ENCODE measurements at regions not wholly inside any gene's neighbourhood (a gene's known extent, or its start where the extent isn't known, plus 50 kb on each side); places are given as distances from the start of the nearest gene placed in this dataset.
"Not testable (repeated sequence)": the region's sequence is repeated elsewhere in the genome, so short reads cannot be mapped to it uniquely, and the experiment has no call there.

GRCh38 chr1:66424530-66424929 lies 109.4 kb upstream of the SGIP1 start:
- not testable (repeated sequence) for ATAC-seq, DNase-seq

- no peak for DNase-seq
- peak; percentile 23 for ATAC-seq
Observed at GRCh38 chr1:66426239-66426853, 107.6 kb upstream of the SGIP1 start.

GRCh38 chr1:66430815-66431214 lies 103.1 kb upstream of the SGIP1 start:
- DNase-seq, ATAC-seq: not testable (repeated sequence)

- ATAC-seq = no peak
- DNase-seq = no peak
Observed at GRCh38 chr1:66431999-66432398, 102.0 kb upstream of the SGIP1 start.

- no peak for DNase-seq
- ATAC-seq = no peak
Observed at GRCh38 chr1:66433611-66434010, 100.3 kb upstream of the SGIP1 start.

GRCh38 chr1:66434096-66434495 lies 99.9 kb upstream of the SGIP1 start:
- no peak for ATAC-seq
- DNase-seq = no peak

GRCh38 chr1:66435541-66435940 lies 98.4 kb upstream of the SGIP1 start:
- no peak for ATAC-seq
- no peak for DNase-seq

GRCh38 chr1:66436378-66437135 lies 97.4 kb upstream of the SGIP1 start:
- peak; percentile 50 for DNase-seq
- ATAC-seq = peak; percentile 98

- ATAC-seq (no peak), DNase-seq (no peak)
Observed at GRCh38 chr1:66437136-66437401, 96.9 kb upstream of the SGIP1 start.

GRCh38 chr1:66438062-66438461 lies 95.9 kb upstream of the SGIP1 start:
- DNase-seq = no peak
- ATAC-seq = no peak

GRCh38 chr1:66438501-66438900 lies 95.5 kb upstream of the SGIP1 start:
- ATAC-seq = no peak
- no peak for DNase-seq

GRCh38 chr1:66439031-66439740 lies 94.8 kb upstream of the SGIP1 start:
- DNase-seq = no peak
- no peak for ATAC-seq

GRCh38 chr1:66443793-66444192 lies 90.2 kb upstream of the SGIP1 start:
- DNase-seq (no peak), ATAC-seq (no peak)

- no peak for DNase-seq
- no peak for ATAC-seq
Observed at GRCh38 chr1:66444438-66445265, 89.3 kb upstream of the SGIP1 start.

GRCh38 chr1:66445492-66446181 lies 88.3 kb upstream of the SGIP1 start:
- peak; percentile 44 for DNase-seq
- ATAC-seq = peak; percentile 91

GRCh38 chr1:66446261-66447001 lies 87.5 kb upstream of the SGIP1 start:
- no peak for ATAC-seq
- no peak for DNase-seq

GRCh38 chr1:66450043-66450514 lies 83.9 kb upstream of the SGIP1 start:
- no peak for ATAC-seq
- no peak for DNase-seq

GRCh38 chr1:66450847-66451246 lies 83.1 kb upstream of the SGIP1 start:
- DNase-seq (no peak), ATAC-seq (no peak)

- ATAC-seq (no peak), DNase-seq (no peak)
Observed at GRCh38 chr1:66452162-66452561, 81.8 kb upstream of the SGIP1 start.

- ATAC-seq = no peak
- DNase-seq = no peak
Observed at GRCh38 chr1:66452982-66453381, 81.0 kb upstream of the SGIP1 start.

- ATAC-seq = no peak
- no peak for DNase-seq
Observed at GRCh38 chr1:66455446-66455845, 78.5 kb upstream of the SGIP1 start.

Data from stimulated activated naive CD8-positive, alpha-beta T cell treated with anti-CD3 and anti-CD28 coated beads, Interleukin-15, Interleukin-2, amounts not matched to agents 100 U/mL and 50 U/mL, for 24 hours (primary cell).